ENCODE measurements at regions not wholly inside any gene's neighbourhood (a gene's known extent, or its start where the extent isn't known, plus 50 kb on each side); places are given as distances from the start of the nearest gene placed in this dataset.

DNA sequence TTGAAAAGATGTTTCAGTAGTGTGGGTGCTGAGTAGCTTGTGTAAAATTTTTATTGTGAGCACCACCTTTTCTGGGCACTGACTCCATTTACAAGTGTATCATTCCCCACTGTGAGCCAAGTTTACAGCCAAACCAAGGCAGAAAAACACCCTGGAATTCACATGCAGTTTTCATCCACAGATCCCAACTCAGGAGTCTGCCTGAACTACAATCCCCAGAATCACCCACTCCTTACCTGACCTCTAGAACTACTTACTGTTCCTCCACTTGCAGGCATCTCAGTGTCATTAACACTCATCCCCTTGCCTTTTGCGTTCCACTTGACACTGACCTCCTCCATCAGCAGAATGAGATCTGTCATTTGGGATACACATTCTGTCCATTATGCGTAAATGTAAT is 2042.6 kb upstream of the CDH6 start:
- no peak overlapping the region for H2AFZ ChIP-seq (ENCODE audit: low read depth)
- H3F3A ChIP-seq (replicated peaks; ENCODE audit: insufficient read depth) = no peaks in the 10 kb centered on the region
- H4K20me1 ChIP-seq (ENCODE audit: insufficient read depth) = no peaks in the 10 kb centered on the region
- no peaks in the 10 kb centered on the region for H3K79me2 ChIP-seq (ENCODE audit: insufficient read depth)
- TF ChIP-seq YY1 (IDR thresholded peaks at IDR 0.05; ENCODE audit: low read depth) (no peak), GABPA (IDR thresholded peaks at IDR 0.05; ENCODE audit: low read depth) (no peak), FOSL2 (IDR thresholded peaks at IDR 0.05; ENCODE audit: borderline replicate concordance, low read depth) (no peak), SIN3A (IDR thresholded peaks at IDR 0.05; ENCODE audit: borderline replicate concordance, low read depth, low read length) (no peak), MEF2A (IDR thresholded peaks at IDR 0.05; ENCODE audit: borderline replicate concordance, low read depth) (no peak), MAX (IDR thresholded peaks at IDR 0.05; ENCODE audit: low read depth) (no peak), USF1 (IDR thresholded peaks at IDR 0.05; ENCODE audit: borderline replicate concordance, low read depth) (no peak), NFIC (IDR thresholded peaks at IDR 0.05; ENCODE audit: borderline replicate concordance) (no peak)
- TF ChIP-seq, protein P1, sequence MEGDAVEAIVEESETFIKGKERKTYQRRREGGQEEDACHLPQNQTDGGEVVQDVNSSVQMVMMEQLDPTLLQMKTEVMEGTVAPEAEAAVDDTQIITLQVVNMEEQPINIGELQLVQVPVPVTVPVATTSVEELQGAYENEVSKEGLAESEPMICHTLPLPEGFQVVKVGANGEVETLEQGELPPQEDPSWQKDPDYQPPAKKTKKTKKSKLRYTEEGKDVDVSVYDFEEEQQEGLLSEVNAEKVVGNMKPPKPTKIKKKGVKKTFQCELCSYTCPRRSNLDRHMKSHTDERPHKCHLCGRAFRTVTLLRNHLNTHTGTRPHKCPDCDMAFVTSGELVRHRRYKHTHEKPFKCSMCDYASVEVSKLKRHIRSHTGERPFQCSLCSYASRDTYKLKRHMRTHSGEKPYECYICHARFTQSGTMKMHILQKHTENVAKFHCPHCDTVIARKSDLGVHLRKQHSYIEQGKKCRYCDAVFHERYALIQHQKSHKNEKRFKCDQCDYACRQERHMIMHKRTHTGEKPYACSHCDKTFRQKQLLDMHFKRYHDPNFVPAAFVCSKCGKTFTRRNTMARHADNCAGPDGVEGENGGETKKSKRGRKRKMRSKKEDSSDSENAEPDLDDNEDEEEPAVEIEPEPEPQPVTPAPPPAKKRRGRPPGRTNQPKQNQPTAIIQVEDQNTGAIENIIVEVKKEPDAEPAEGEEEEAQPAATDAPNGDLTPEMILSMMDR (IDR thresholded peaks at IDR 0.05) = no peak
- TF ChIP-seq, protein P2, sequence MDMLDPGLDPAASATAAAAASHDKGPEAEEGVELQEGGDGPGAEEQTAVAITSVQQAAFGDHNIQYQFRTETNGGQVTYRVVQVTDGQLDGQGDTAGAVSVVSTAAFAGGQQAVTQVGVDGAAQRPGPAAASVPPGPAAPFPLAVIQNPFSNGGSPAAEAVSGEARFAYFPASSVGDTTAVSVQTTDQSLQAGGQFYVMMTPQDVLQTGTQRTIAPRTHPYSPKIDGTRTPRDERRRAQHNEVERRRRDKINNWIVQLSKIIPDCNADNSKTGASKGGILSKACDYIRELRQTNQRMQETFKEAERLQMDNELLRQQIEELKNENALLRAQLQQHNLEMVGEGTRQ (IDR thresholded peaks at IDR 0.05; ENCODE audit: borderline replicate concordance, low read depth, low read length) = no peak
- CTCF ChIA-PET = no interaction called here
- H3K9me3 ChIP-seq = no peaks in the 10 kb centered on the region
- no peak overlapping the region for H3K4me2 ChIP-seq
- no peaks in the 10 kb centered on the region for H3K27me3 ChIP-seq (ENCODE audit: insufficient read depth)
- no peak overlapping the region for H3K4me3 ChIP-seq (ENCODE audit: low read depth in 2 of 2, low read length in 1 of 2)
- no peak overlapping the region for H3K9ac ChIP-seq
- DNase-seq = no peak
- H3K36me3 ChIP-seq (replicated peaks in 1 of 2; ENCODE audit: control insufficient read depth in 1 of 2, insufficient read depth in 2 of 2, low read length in 1 of 2) = no peaks in the 10 kb centered on the region
- no peaks in the 10 kb centered on the region for H3K9me2 ChIP-seq
- no peaks in the 10 kb centered on the region for H3K4me1 ChIP-seq (ENCODE audit: control insufficient read depth in 1 of 2, insufficient read depth in 2 of 2, low read depth in 1 of 2, low read length in 1 of 2)
- 17% methylated on average over 2 of the region's 2 CpGs for WGBS (ENCODE audit: low lambda C conversion rate)
- H3K27ac ChIP-seq (ENCODE audit: low read depth in 2 of 2, low read length in 1 of 2) = no peak overlapping the region
- POLR2A ChIA-PET = no interaction called here

GRCh38 chr5:29148581-29148980 is 2044.9 kb upstream of the CDH6 start:
- H3K4me1 ChIP-seq (ENCODE audit: control insufficient read depth in 1 of 2, insufficient read depth in 2 of 2, low read depth in 1 of 2, low read length in 1 of 2) = no peaks in the 10 kb centered on the region
- H3K4me3 ChIP-seq (ENCODE audit: low read depth in 2 of 2, low read length in 1 of 2) = no peak overlapping the region
- DNase-seq = no peak
- H2AFZ ChIP-seq (ENCODE audit: low read depth) = no peak overlapping the region
- ChIA-PET CTCF (no interaction called here), POLR2A (no interaction called here)
- no peaks in the 10 kb centered on the region for H4K20me1 ChIP-seq (ENCODE audit: insufficient read depth)
- TF ChIP-seq NFIC (IDR thresholded peaks at IDR 0.05; ENCODE audit: borderline replicate concordance) (no peak), TAF1 (IDR thresholded peaks at IDR 0.05; ENCODE audit: borderline replicate concordance, low read depth, low read length) (no peak), GABPA (IDR thresholded peaks at IDR 0.05; ENCODE audit: low read depth) (no peak), CHD2 (IDR thresholded peaks at IDR 0.05; ENCODE audit: low read length, partially characterized antibody) (no peak), TCF12 (IDR thresholded peaks at IDR 0.05) (no peak), TEAD4 (IDR thresholded peaks at IDR 0.05; ENCODE audit: borderline replicate concordance, insufficient read depth) (no peak)
- WGBS (ENCODE audit: low lambda C conversion rate) = 7% methylated on average over 2 of the region's 2 CpGs
- no peaks in the 10 kb centered on the region for H3K36me3 ChIP-seq (replicated peaks in 1 of 2; ENCODE audit: control insufficient read depth in 1 of 2, insufficient read depth in 2 of 2, low read length in 1 of 2)
- H3K79me2 ChIP-seq (ENCODE audit: insufficient read depth) = no peaks in the 10 kb centered on the region
- H3K9me3 ChIP-seq = no peaks in the 10 kb centered on the region
- no peaks in the 10 kb centered on the region for H3K9me2 ChIP-seq
- no peak overlapping the region for H3K4me2 ChIP-seq
- H3K9ac ChIP-seq = no peak overlapping the region
- no peak overlapping the region for H3K27ac ChIP-seq (ENCODE audit: low read depth in 2 of 2, low read length in 1 of 2)
- H3K27me3 ChIP-seq (ENCODE audit: insufficient read depth) = no peaks in the 10 kb centered on the region
- no peaks in the 10 kb centered on the region for H3F3A ChIP-seq (replicated peaks; ENCODE audit: insufficient read depth)

All from SK-N-SH (cell line).